A549 (cell line): ENCODE measurements at regions not wholly inside any gene's neighbourhood (a gene's known extent, or its start where the extent isn't known, plus 50 kb on each side); places are given as distances from the start of the nearest gene placed in this dataset.

Source experiments
- ATAC-seq, 2 experiments: fragments of 200-7000 bp in 1 of 2; fragments of >200 bp in 1 of 2; cut with Nextera tagmentation in 1 of 2; cut with Tn5 transposase in 1 of 2; 3 replicates each; pipeline versions ENCODE4 v1.8.0 to v1.9.1; 2018 to 2020; ENCODE audit warnings: mild to moderate bottlenecking in 1 of 2, moderate library complexity in 1 of 2
- CTCF ChIA-PET: fragments of 300-600 bp; sonication (Branson Sonifier 250); formaldehyde crosslinking; extraction: SDS; loops from one replicate; lab custom pipeline; 2021; ENCODE audit warnings: antibody characterized with exemption, inconsistent platforms; lab: Yijun Ruan, JAX
- POLR2A ChIA-PET: fragments of 350-600 bp; formaldehyde crosslinking; extraction: SDS; loops from one replicate; lab custom pipeline; 2021; ENCODE audit warnings: antibody characterized with exemption, inconsistent platforms; lab: Yijun Ruan, JAX
- DNase-seq, 2 experiments: peaks; one replicate each; pipeline versions ENCODE4 v3.0.0 to v3.0.0-alpha.2; 2011 to 2016; ENCODE audit warnings: low read depth in 1 of 2, low spot score in 1 of 2
- FAIRE-seq: peaks from 2 replicates; lab custom pipeline; 2011; peaks lifted over from hg19 to GRCh38; lab: Jason Lieb, UNC
- H3K27ac ChIP-seq, 2 experiments: fragments of >200 bp; sonication (Bioruptor Twin); formaldehyde crosslinking; 3 replicates each; pipeline ENCODE4 v1.5.1; 2016 to 2017
- H3K4me1 ChIP-seq: fragments of >200 bp; sonication (Bioruptor Twin); formaldehyde crosslinking; 3 replicates; pipeline ENCODE4 v1.6.1; 2016
- H3K4me2 ChIP-seq: fragments of >200 bp; sonication (Bioruptor Twin); formaldehyde crosslinking; 3 replicates; pipeline ENCODE4 v1.6.1; 2016
- H3K4me3 ChIP-seq: fragments of >200 bp; sonication (Bioruptor Twin); formaldehyde crosslinking; 3 replicates; pipeline ENCODE4 v1.5.1; 2016
- H3K9me3 ChIP-seq: fragments of >200 bp; sonication (Bioruptor Twin); formaldehyde crosslinking; 3 replicates; pipeline ENCODE4 v1.6.1; 2016
- BCL3 ChIP-seq: fragments of >200 bp; sonication (Bioruptor Twin); formaldehyde crosslinking; IDR thresholded peaks from 3 replicates; pipeline ENCODE4 v1.6.1; 2016
- BHLHE40 ChIP-seq: IDR thresholded peaks from 2 replicates; pipeline ENCODE4 v1.6.1; 2012; ENCODE audit warnings: low read depth, low read length, inconsistent platforms
- CBX2 ChIP-seq: fragments of 200-600 bp; sonication (generic); IDR thresholded peaks from 2 replicates; pipeline ENCODE4 v1.6.1; 2016; ENCODE audit warnings: low read depth, mild to moderate bottlenecking, borderline replicate concordance
- CHD2 ChIP-seq: fragments of 150-350 bp; IDR thresholded peaks from 2 replicates; pipeline ENCODE4 v1.6.1; 2014; ENCODE audit warnings: low read length; ENCODE audit not compliant: partially characterized antibody
- CHD4 ChIP-seq: fragments of 200-600 bp; sonication (generic); IDR thresholded peaks from 2 replicates; pipeline ENCODE4 v1.6.1; 2016; ENCODE audit warnings: antibody characterized with exemption, mild to moderate bottlenecking, borderline replicate concordance
- E2F6 ChIP-seq: IDR thresholded peaks from 2 replicates; pipeline ENCODE4 v1.6.1; 2012; ENCODE audit warnings: low read depth, borderline replicate concordance
- EP300 ChIP-seq, 2 experiments: fragments of >200 bp; sonication (Bioruptor Twin); formaldehyde crosslinking; IDR thresholded peaks; 2 replicates in 1 of 2; 3 replicates in 1 of 2; pipeline ENCODE4 v1.6.1; 2016 to 2017
- ESRRA ChIP-seq: fragments of 150-350 bp; IDR thresholded peaks from 2 replicates; pipeline ENCODE4 v1.6.1; 2014; ENCODE audit warnings: mild to moderate bottlenecking, low read length, borderline replicate concordance
- FOSB ChIP-seq: fragments of 250-450 bp; sonication (Bioruptor Pico); IDR thresholded peaks from 2 replicates; pipeline ENCODE4 v1.5.0; 2020; ENCODE audit warnings: mild to moderate bottlenecking, moderate library complexity
- HEYL ChIP-seq: fragments of 250-450 bp; sonication (Bioruptor Pico); IDR thresholded peaks from 2 replicates; pipeline ENCODE4 v1.8.0; 2021; ENCODE audit warnings: mild to moderate bottlenecking, moderate library complexity
- HMGXB4 ChIP-seq: fragments of 250-450 bp; sonication (Bioruptor Pico); IDR thresholded peaks from 2 replicates; pipeline ENCODE4 v1.5.0; 2021; ENCODE audit warnings: mild to moderate bottlenecking, moderate library complexity, borderline replicate concordance
- JUN ChIP-seq, 2 experiments: fragments of >200 bp; sonication (Bioruptor Twin); formaldehyde crosslinking; IDR thresholded peaks; 2 replicates in 1 of 2; 3 replicates in 1 of 2; pipeline ENCODE4 v1.6.1; 2016 to 2017
- KDM1A ChIP-seq: fragments of 200-600 bp; sonication (generic); IDR thresholded peaks from 2 replicates; pipeline ENCODE4 v1.6.1; 2016; ENCODE audit warnings: low read depth, mild to moderate bottlenecking
- KDM5A ChIP-seq: fragments of 200-600 bp; sonication (generic); IDR thresholded peaks from 2 replicates; pipeline ENCODE4 v1.6.1; 2016; ENCODE audit warnings: antibody characterized with exemption, mild to moderate bottlenecking
- MAFK ChIP-seq: fragments of 450-650 bp; IDR thresholded peaks from 2 replicates; pipeline ENCODE4 v1.6.1; 2014; ENCODE audit not compliant: partially characterized antibody
- MAZ ChIP-seq: fragments of 150-350 bp; IDR thresholded peaks from 2 replicates; pipeline ENCODE4 v1.6.1; 2014; ENCODE audit warnings: antibody characterized with exemption, low read depth, low read length, borderline replicate concordance
- MYC ChIP-seq: IDR thresholded peaks from 2 replicates; pipeline ENCODE4 v1.6.1; 2012; ENCODE audit warnings: mild to moderate bottlenecking, inconsistent platforms, low read length, improper control_type of control experiment, borderline replicate concordance
- PBX3 ChIP-seq: IDR thresholded peaks from 2 replicates; pipeline ENCODE4 v1.6.1; 2012
- POLR2A ChIP-seq: IDR thresholded peaks from 2 replicates; pipeline ENCODE4 v1.6.1; 2012; ENCODE audit warnings: mild to moderate bottlenecking, low read length
- RCOR1 ChIP-seq: fragments of 150-350 bp; IDR thresholded peaks from 2 replicates; pipeline ENCODE4 v1.6.1; 2014; ENCODE audit warnings: antibody characterized with exemption, low read length, low read depth
- SREBF2 ChIP-seq: fragments of 450-650 bp; IDR thresholded peaks from 2 replicates; pipeline ENCODE4 v1.6.1; 2014; ENCODE audit warnings: mild to moderate bottlenecking, moderate library complexity
- TFCP2L1 ChIP-seq: fragments of 250-450 bp; sonication (Bioruptor Pico); IDR thresholded peaks from 2 replicates; pipeline ENCODE4 v1.5.0; 2021; ENCODE audit warnings: mild to moderate bottlenecking
- TP53 ChIP-seq: fragments of 250-450 bp; sonication (Bioruptor Pico); IDR thresholded peaks from 2 replicates; pipeline ENCODE4 v1.5.0; 2021; ENCODE audit warnings: mild to moderate bottlenecking, moderate library complexity
- ZC3H11A ChIP-seq: fragments of 450-650 bp; IDR thresholded peaks from 2 replicates; pipeline ENCODE4 v1.6.1; 2014; ENCODE audit warnings: antibody characterized with exemption, mild to moderate bottlenecking
- ZFP36 ChIP-seq: fragments of 450-650 bp; IDR thresholded peaks from 2 replicates; pipeline ENCODE4 v1.6.1; 2014; ENCODE audit warnings: borderline replicate concordance; ENCODE audit not compliant: partially characterized antibody
- ZNF302 ChIP-seq: fragments of 250-450 bp; sonication (Bioruptor Pico); IDR thresholded peaks from 2 replicates; pipeline ENCODE4 v1.9.0; 2021; ENCODE audit warnings: inconsistent platforms, mild to moderate bottlenecking, moderate library complexity
- ZSCAN20 ChIP-seq: fragments of 250-450 bp; sonication (Bioruptor Pico); IDR thresholded peaks from 2 replicates; pipeline ENCODE4 v1.8.0; 2022; ENCODE audit warnings: mild to moderate bottlenecking, moderate library complexity
- WGBS: methylation state at CpG from one replicate; pipeline ENCODE4 v1.1.6; 2017; ENCODE audit errors: missing lambda C conversion rate; 5-methylcytosine and 5-hydroxymethylcytosine counted together
- TF ChIP-seq, protein P1 (sequence below): fragments of 250-450 bp; sonication (Bioruptor Pico); IDR thresholded peaks from 2 replicates; pipeline ENCODE4 v1.5.0; 2020; ENCODE audit warnings: low read depth, mild to moderate bottlenecking, moderate library complexity
- TF ChIP-seq, protein P2 (sequence below): fragments of 150-350 bp; IDR thresholded peaks from 2 replicates; pipeline ENCODE4 v1.6.1; 2014; ENCODE audit warnings: low read depth, mild to moderate bottlenecking, low read length
- TF ChIP-seq, protein P3 (sequence below): fragments of >200 bp; sonication (Bioruptor Twin); formaldehyde crosslinking; IDR thresholded peaks from 2 replicates; pipeline ENCODE4 v1.6.1; 2016

DNA sequence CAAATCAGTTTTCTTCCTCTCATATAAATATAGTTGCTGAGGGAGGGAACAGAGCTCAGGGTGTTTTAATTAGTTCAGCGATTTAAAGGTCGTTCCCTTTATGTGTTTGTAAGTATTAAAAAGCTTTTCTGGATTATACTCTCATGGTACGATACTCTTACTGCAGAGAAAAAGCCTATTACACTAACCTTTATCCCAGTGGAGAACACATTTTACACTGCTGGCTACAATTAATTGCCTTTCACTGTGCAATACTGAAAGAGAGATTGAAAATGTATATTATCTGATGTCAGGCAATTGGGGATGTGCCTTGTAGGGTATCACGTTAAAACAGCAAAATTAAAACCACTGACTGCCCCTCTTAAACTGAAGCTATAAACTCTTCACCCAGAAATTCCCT lies 526.9 kb upstream of the SGCG start:
- no peak for ATAC-seq
- H3K4me2 ChIP-seq: no peak overlapping the region
- no peaks in the 10 kb centered on the region for H3K4me1 ChIP-seq
- TF ChIP-seq, protein P1, sequence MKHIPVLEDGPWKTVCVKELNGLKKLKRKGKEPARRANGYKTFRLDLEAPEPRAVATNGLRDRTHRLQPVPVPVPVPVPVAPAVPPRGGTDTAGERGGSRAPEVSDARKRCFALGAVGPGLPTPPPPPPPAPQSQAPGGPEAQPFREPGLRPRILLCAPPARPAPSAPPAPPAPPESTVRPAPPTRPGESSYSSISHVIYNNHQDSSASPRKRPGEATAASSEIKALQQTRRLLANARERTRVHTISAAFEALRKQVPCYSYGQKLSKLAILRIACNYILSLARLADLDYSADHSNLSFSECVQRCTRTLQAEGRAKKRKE (CRISPR knock-in tag): no peak
- TF ChIP-seq ZSCAN20 (CRISPR knock-in tag) (no peak), MYC (no peak), ESRRA (no peak), SREBF2 (no peak), RCOR1 (no peak), ZFP36 (no peak), HEYL (CRISPR knock-in tag) (no peak), CBX2 (no peak), BHLHE40 (no peak), FOSB (CRISPR knock-in tag) (no peak), PBX3 (no peak), POLR2A (no peak), JUN (IDR thresholded peaks at IDR 0.05) (no peak), KDM5A (no peak), MAZ (no peak), MAFK (no peak), ZC3H11A (no peak)
- TF ChIP-seq, protein P2, sequence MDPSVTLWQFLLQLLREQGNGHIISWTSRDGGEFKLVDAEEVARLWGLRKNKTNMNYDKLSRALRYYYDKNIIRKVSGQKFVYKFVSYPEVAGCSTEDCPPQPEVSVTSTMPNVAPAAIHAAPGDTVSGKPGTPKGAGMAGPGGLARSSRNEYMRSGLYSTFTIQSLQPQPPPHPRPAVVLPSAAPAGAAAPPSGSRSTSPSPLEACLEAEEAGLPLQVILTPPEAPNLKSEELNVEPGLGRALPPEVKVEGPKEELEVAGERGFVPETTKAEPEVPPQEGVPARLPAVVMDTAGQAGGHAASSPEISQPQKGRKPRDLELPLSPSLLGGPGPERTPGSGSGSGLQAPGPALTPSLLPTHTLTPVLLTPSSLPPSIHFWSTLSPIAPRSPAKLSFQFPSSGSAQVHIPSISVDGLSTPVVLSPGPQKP: no peak
- TF ChIP-seq, all 56 proteins: peak for 0
- FAIRE-seq (no peak), DNase-seq (no peak)
- Histone ChIP-seq H3K4me3 (no peak overlapping the region), H3K27ac (no peak overlapping the region), H3K9me3 (no peaks in the 10 kb centered on the region)
- ChIA-PET POLR2A (no interaction called here), CTCF (interaction anchor here (1.2 kb wide), 1 partner anchor 16 kb away, joined by 3 read pairs; no protein-coding TSS in a partner anchor)
- WGBS: 19% methylated on average over 4 of the region's 4 CpGs

DNA sequence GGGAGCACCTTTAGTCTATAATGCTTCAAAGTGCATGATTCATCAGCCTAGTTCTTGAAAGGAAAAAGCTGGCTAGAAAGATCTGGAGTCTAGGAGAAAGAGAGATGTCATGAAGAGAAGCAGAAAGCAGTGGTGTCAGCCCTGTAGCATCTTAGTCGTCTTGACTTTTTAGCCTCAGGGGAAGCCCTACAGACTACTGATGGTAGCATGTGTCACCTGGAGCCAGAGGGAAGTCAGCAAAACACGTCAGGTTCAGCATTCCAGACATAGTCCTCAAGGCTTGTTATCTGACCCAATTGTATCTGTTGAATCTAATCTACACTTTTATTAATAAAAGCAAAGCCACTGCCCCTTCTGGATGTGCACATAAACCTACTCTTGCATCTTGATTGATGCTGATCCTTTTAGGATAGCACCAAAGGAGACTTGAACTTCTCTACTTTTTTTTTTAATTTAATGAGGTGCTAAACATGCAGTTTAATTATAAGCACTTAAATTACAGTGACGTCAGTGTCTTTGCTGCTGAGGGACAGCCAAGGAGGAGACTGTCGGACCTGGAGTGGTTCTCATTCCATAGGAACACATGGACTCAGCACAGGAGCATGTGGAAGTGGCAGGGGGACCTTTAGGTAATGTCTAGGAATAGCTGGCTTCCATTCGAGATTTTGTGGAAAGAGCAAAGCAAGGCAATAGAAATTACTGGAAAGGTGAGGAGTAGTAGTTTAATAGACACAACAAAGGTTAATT lies 525.5 kb upstream of the SGCG start:
- Histone ChIP-seq H3K27ac (no peak overlapping the region), H3K4me1 (no peaks in the 10 kb centered on the region), H3K4me2 (no peak overlapping the region), H3K9me3 (no peaks in the 10 kb centered on the region), H3K4me3 (no peak overlapping the region)
- ChIA-PET CTCF (no interaction called here), POLR2A (no interaction called here)
- 3% methylated on average over 5 of the region's 5 CpGs for WGBS
- TF ChIP-seq BCL3: no peak
- no peak for TF ChIP-seq CHD2
- no peak for TF ChIP-seq BHLHE40
- TF ChIP-seq, protein P3, sequence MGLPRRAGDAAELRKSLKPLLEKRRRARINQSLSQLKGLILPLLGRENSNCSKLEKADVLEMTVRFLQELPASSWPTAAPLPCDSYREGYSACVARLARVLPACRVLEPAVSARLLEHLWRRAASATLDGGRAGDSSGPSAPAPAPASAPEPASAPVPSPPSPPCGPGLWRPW: no peak
- no peak for TF ChIP-seq EP300 (IDR thresholded peaks at IDR 0.05)
- no peak for TF ChIP-seq KDM1A
- TF ChIP-seq E2F6: no peak
- no peak for TF ChIP-seq HMGXB4
- TF ChIP-seq TFCP2L1 (CRISPR knock-in tag): no peak
- no peak for TF ChIP-seq TP53 (CRISPR knock-in tag)
- TF ChIP-seq JUN (IDR thresholded peaks at IDR 0.05): no peak
- no peak for TF ChIP-seq CHD4
- TF ChIP-seq ZNF302: no peak
- TF ChIP-seq MYC: no peak
- no peak for DNase-seq
- no peak for ATAC-seq
- FAIRE-seq: no peak
